HEK293 (cell line): ENCODE measurements at regions not wholly inside any gene's neighbourhood (a gene's known extent, or its start where the extent isn't known, plus 50 kb on each side); places are given as distances from the start of the nearest gene placed in this dataset.

Experiments used
- GFI1B ChIP-seq: fragments of 450-650 bp; formaldehyde crosslinking; IDR thresholded peaks from 2 replicates; pipeline ENCODE4 v1.5.1; 2016; ENCODE audit warnings: missing biosample characterization, missing genetic modification characterization
- HOXC10 ChIP-seq: sonication (generic); formaldehyde crosslinking; IDR thresholded peaks from 2 replicates; pipeline ENCODE4 v1.8.1; 2023; ENCODE audit warnings: mild to moderate bottlenecking, missing genetic modification reagents
- MYNN ChIP-seq: fragments of 450-650 bp; formaldehyde crosslinking; IDR thresholded peaks from 2 replicates; pipeline ENCODE4 v1.5.1; 2016; ENCODE audit warnings: missing biosample characterization, missing genetic modification characterization, borderline replicate concordance
- RBAK ChIP-seq: fragments of 450-650 bp; formaldehyde crosslinking; IDR thresholded peaks from 2 replicates; pipeline ENCODE4 v1.5.1; 2016; ENCODE audit warnings: missing biosample characterization, missing genetic modification characterization
- TCF7L2 ChIP-seq: IDR thresholded peaks from 2 replicates; pipeline ENCODE4 v1.6.1; 2011; ENCODE audit warnings: low read depth, mild to moderate bottlenecking, inconsistent platforms, low read length, moderate library complexity, borderline replicate concordance
- ZFP69B ChIP-seq: fragments of 450-650 bp; formaldehyde crosslinking; IDR thresholded peaks from 2 replicates; pipeline ENCODE4 v1.5.1; 2016; ENCODE audit warnings: missing biosample characterization, missing genetic modification characterization
- ZNF112 ChIP-seq: fragments of 450-650 bp; formaldehyde crosslinking; IDR thresholded peaks from 2 replicates; pipeline ENCODE4 v1.5.0; 2017; ENCODE audit warnings: missing biosample characterization, missing genetic modification characterization
- ZNF155 ChIP-seq: fragments of 450-650 bp; formaldehyde crosslinking; IDR thresholded peaks from 2 replicates; pipeline ENCODE4 v1.5.1; 2016; ENCODE audit warnings: missing biosample characterization, missing genetic modification characterization
- ZNF16 ChIP-seq: fragments of 450-650 bp; formaldehyde crosslinking; IDR thresholded peaks from 2 replicates; pipeline ENCODE4 v1.5.1; 2016; ENCODE audit warnings: low read depth, missing biosample characterization, missing genetic modification characterization
- ZNF221 ChIP-seq: fragments of 450-650 bp; formaldehyde crosslinking; IDR thresholded peaks from 2 replicates; pipeline ENCODE4 v1.5.1; 2017; ENCODE audit warnings: missing biosample characterization, missing genetic modification characterization, borderline replicate concordance
- ZNF266 ChIP-seq: fragments of 450-650 bp; formaldehyde crosslinking; IDR thresholded peaks from 2 replicates; pipeline ENCODE4 v1.5.1; 2016; ENCODE audit warnings: missing biosample characterization, missing genetic modification characterization, low read depth
- ZNF311 ChIP-seq: fragments of 450-650 bp; formaldehyde crosslinking; IDR thresholded peaks from 2 replicates; pipeline ENCODE4 v1.5.1; 2017; ENCODE audit warnings: missing biosample characterization, missing genetic modification characterization, borderline replicate concordance
- ZNF341 ChIP-seq: fragments of 450-650 bp; formaldehyde crosslinking; IDR thresholded peaks from 2 replicates; pipeline ENCODE4; 2016; ENCODE audit warnings: low read depth, missing biosample characterization, missing genetic modification characterization
- ZNF48 ChIP-seq: fragments of 450-650 bp; formaldehyde crosslinking; IDR thresholded peaks from 2 replicates; pipeline ENCODE4 v1.5.1; 2016; ENCODE audit warnings: missing biosample characterization, missing genetic modification characterization
- ZNF514 ChIP-seq: fragments of 450-650 bp; formaldehyde crosslinking; IDR thresholded peaks from 2 replicates; pipeline ENCODE4 v1.5.1; 2016; ENCODE audit warnings: missing biosample characterization, missing genetic modification characterization
- ZNF549 ChIP-seq: fragments of 450-650 bp; IDR thresholded peaks from 2 replicates; pipeline ENCODE4 v1.5.1; 2018; ENCODE audit warnings: missing biosample characterization, missing genetic modification characterization, mild to moderate bottlenecking, inconsistent platforms, moderate library complexity
- ZNF585B ChIP-seq: fragments of 450-650 bp; formaldehyde crosslinking; IDR thresholded peaks from 2 replicates; pipeline ENCODE4 v1.5.1; 2016; ENCODE audit warnings: missing biosample characterization, missing genetic modification characterization
- ZNF600 ChIP-seq: fragments of 450-650 bp; formaldehyde crosslinking; IDR thresholded peaks from 2 replicates; pipeline ENCODE4 v1.5.1; 2016; ENCODE audit warnings: missing biosample characterization, missing genetic modification characterization
- ZNF701 ChIP-seq: fragments of 450-650 bp; formaldehyde crosslinking; IDR thresholded peaks from 2 replicates; pipeline ENCODE4 v1.5.1; 2016; ENCODE audit warnings: missing biosample characterization, missing genetic modification characterization
- ZNF76 ChIP-seq: fragments of 450-650 bp; formaldehyde crosslinking; IDR thresholded peaks from 2 replicates; pipeline ENCODE4; 2016; ENCODE audit warnings: low read depth, missing biosample characterization, missing genetic modification characterization, borderline replicate concordance
- ZNF792 ChIP-seq: fragments of 450-650 bp; formaldehyde crosslinking; IDR thresholded peaks from 2 replicates; pipeline ENCODE4 v1.5.1; 2016; ENCODE audit warnings: missing biosample characterization, missing genetic modification characterization
- ZSCAN16 ChIP-seq: fragments of 450-650 bp; formaldehyde crosslinking; IDR thresholded peaks from 2 replicates; pipeline ENCODE4 v1.5.1; 2016; ENCODE audit warnings: missing biosample characterization, missing genetic modification characterization
- TF ChIP-seq, protein P1 (sequence below): fragments of 450-650 bp; formaldehyde crosslinking; IDR thresholded peaks from 2 replicates; pipeline ENCODE4 v1.5.0; 2017; ENCODE audit warnings: missing biosample characterization, missing genetic modification characterization, borderline replicate concordance
- TF ChIP-seq, protein P2 (sequence below): fragments of 450-650 bp; formaldehyde crosslinking; conservative IDR thresholded peaks from 2 replicates; pipeline ENCODE4 v1.5.1; 2016; ENCODE audit warnings: low read depth, missing biosample characterization, missing genetic modification characterization
- TF ChIP-seq, protein P3 (sequence below): fragments of 450-650 bp; formaldehyde crosslinking; IDR thresholded peaks from 2 replicates; pipeline ENCODE4 v1.5.1; 2016; ENCODE audit warnings: missing biosample characterization, missing genetic modification characterization
- TF ChIP-seq, protein P4 (sequence below): fragments of 450-650 bp; formaldehyde crosslinking; IDR thresholded peaks from 2 replicates; pipeline ENCODE4 v1.5.1; 2016; ENCODE audit warnings: missing biosample characterization, missing genetic modification characterization, low read depth
- TF ChIP-seq, protein P5 (sequence below): fragments of 450-650 bp; formaldehyde crosslinking; IDR thresholded peaks from 2 replicates; pipeline ENCODE4 v1.5.1; 2016; ENCODE audit warnings: missing biosample characterization, missing genetic modification characterization

DNA sequence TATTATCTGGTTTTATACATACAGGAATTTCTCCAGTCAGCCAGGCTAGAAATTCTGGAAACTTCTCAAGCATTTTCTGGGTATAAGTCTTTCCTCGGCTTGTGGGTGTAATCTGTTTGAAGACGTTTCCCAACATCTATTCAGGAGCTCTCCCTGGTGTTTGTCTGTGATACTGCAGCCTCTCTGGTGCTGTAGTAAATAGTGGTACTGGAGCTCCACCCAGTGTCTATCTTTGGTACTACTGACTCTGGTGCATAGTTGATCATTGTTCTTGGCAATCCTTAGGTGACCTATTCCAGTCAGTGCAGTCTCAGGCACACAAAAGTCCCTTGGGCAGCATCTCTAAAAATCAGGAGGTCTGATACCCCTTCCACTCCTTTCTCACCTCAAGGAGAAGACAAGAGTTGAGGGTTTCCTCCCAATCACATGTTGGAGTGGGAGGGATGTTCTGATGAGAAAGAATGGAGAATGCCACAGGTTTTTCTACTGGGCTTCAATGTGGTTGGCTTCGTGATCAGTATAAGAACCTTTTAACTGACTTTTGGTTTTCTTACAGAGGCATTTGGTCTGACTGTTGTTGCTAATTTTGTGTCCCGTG lies 115.5 kb downstream of the CYSLTR2 start (continued):
- no peak for TF ChIP-seq GFI1B (tag by site-specific recombination)
- TF ChIP-seq ZNF600 = no peak
- no peak for TF ChIP-seq TCF7L2
- TF ChIP-seq ZNF48 (tag by site-specific recombination) = no peak
- TF ChIP-seq ZNF155 (tag by site-specific recombination) = no peak
- TF ChIP-seq, protein P1, sequence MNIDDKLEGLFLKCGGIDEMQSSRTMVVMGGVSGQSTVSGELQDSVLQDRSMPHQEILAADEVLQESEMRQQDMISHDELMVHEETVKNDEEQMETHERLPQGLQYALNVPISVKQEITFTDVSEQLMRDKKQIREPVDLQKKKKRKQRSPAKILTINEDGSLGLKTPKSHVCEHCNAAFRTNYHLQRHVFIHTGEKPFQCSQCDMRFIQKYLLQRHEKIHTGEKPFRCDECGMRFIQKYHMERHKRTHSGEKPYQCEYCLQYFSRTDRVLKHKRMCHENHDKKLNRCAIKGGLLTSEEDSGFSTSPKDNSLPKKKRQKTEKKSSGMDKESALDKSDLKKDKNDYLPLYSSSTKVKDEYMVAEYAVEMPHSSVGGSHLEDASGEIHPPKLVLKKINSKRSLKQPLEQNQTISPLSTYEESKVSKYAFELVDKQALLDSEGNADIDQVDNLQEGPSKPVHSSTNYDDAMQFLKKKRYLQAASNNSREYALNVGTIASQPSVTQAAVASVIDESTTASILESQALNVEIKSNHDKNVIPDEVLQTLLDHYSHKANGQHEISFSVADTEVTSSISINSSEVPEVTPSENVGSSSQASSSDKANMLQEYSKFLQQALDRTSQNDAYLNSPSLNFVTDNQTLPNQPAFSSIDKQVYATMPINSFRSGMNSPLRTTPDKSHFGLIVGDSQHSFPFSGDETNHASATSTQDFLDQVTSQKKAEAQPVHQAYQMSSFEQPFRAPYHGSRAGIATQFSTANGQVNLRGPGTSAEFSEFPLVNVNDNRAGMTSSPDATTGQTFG (tag by site-specific recombination) = no peak
- no peak for TF ChIP-seq ZNF701
- no peak for TF ChIP-seq ZNF792 (tag by site-specific recombination)
- TF ChIP-seq RBAK = no peak
- TF ChIP-seq ZNF76 (tag by site-specific recombination) = 0 out of 2 replicates have a peak, but pooled peaks have one; percentile 17
- TF ChIP-seq, protein P2, sequence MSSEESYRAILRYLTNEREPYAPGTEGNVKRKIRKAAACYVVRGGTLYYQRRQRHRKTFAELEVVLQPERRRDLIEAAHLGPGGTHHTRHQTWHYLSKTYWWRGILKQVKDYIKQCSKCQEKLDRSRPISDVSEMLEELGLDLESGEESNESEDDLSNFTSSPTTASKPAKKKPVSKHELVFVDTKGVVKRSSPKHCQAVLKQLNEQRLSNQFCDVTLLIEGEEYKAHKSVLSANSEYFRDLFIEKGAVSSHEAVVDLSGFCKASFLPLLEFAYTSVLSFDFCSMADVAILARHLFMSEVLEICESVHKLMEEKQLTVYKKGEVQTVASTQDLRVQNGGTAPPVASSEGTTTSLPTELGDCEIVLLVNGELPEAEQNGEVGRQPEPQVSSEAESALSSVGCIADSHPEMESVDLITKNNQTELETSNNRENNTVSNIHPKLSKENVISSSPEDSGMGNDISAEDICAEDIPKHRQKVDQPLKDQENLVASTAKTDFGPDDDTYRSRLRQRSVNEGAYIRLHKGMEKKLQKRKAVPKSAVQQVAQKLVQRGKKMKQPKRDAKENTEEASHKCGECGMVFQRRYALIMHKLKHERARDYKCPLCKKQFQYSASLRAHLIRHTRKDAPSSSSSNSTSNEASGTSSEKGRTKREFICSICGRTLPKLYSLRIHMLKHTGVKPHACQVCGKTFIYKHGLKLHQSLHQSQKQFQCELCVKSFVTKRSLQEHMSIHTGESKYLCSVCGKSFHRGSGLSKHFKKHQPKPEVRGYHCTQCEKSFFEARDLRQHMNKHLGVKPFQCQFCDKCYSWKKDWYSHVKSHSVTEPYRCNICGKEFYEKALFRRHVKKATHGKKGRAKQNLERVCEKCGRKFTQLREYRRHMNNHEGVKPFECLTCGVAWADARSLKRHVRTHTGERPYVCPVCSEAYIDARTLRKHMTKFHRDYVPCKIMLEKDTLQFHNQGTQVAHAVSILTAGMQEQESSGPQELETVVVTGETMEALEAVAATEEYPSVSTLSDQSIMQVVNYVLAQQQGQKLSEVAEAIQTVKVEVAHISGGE (tag by site-specific recombination) = no peak
- TF ChIP-seq HOXC10 = no peak
- TF ChIP-seq, protein P3, sequence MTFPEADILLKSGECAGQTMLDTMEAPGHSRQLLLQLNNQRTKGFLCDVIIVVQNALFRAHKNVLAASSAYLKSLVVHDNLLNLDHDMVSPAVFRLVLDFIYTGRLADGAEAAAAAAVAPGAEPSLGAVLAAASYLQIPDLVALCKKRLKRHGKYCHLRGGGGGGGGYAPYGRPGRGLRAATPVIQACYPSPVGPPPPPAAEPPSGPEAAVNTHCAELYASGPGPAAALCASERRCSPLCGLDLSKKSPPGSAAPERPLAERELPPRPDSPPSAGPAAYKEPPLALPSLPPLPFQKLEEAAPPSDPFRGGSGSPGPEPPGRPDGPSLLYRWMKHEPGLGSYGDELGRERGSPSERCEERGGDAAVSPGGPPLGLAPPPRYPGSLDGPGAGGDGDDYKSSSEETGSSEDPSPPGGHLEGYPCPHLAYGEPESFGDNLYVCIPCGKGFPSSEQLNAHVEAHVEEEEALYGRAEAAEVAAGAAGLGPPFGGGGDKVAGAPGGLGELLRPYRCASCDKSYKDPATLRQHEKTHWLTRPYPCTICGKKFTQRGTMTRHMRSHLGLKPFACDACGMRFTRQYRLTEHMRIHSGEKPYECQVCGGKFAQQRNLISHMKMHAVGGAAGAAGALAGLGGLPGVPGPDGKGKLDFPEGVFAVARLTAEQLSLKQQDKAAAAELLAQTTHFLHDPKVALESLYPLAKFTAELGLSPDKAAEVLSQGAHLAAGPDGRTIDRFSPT = no peak
- TF ChIP-seq ZNF341 (tag by site-specific recombination) = no peak
- no peak for TF ChIP-seq ZNF221 (tag by site-specific recombination)
- no peak for TF ChIP-seq ZNF514 (tag by site-specific recombination)
- no peak for TF ChIP-seq ZNF585B (tag by site-specific recombination)
- no peak for TF ChIP-seq ZNF266
- TF ChIP-seq ZSCAN16 (tag by site-specific recombination) = no peak
- TF ChIP-seq, protein P4, sequence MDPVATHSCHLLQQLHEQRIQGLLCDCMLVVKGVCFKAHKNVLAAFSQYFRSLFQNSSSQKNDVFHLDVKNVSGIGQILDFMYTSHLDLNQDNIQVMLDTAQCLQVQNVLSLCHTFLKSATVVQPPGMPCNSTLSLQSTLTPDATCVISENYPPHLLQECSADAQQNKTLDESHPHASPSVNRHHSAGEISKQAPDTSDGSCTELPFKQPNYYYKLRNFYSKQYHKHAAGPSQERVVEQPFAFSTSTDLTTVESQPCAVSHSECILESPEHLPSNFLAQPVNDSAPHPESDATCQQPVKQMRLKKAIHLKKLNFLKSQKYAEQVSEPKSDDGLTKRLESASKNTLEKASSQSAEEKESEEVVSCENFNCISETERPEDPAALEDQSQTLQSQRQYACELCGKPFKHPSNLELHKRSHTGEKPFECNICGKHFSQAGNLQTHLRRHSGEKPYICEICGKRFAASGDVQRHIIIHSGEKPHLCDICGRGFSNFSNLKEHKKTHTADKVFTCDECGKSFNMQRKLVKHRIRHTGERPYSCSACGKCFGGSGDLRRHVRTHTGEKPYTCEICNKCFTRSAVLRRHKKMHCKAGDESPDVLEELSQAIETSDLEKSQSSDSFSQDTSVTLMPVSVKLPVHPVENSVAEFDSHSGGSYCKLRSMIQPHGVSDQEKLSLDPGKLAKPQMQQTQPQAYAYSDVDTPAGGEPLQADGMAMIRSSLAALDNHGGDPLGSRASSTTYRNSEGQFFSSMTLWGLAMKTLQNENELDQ (tag by site-specific recombination) = no peak
- TF ChIP-seq, protein P5, sequence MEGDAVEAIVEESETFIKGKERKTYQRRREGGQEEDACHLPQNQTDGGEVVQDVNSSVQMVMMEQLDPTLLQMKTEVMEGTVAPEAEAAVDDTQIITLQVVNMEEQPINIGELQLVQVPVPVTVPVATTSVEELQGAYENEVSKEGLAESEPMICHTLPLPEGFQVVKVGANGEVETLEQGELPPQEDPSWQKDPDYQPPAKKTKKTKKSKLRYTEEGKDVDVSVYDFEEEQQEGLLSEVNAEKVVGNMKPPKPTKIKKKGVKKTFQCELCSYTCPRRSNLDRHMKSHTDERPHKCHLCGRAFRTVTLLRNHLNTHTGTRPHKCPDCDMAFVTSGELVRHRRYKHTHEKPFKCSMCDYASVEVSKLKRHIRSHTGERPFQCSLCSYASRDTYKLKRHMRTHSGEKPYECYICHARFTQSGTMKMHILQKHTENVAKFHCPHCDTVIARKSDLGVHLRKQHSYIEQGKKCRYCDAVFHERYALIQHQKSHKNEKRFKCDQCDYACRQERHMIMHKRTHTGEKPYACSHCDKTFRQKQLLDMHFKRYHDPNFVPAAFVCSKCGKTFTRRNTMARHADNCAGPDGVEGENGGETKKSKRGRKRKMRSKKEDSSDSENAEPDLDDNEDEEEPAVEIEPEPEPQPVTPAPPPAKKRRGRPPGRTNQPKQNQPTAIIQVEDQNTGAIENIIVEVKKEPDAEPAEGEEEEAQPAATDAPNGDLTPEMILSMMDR (tag by site-specific recombination) = peak; percentile 86
- no peak for TF ChIP-seq ZNF311
- TF ChIP-seq MYNN (tag by site-specific recombination) = no peak
- no peak for TF ChIP-seq ZNF112
- no peak for TF ChIP-seq ZNF549 (tag by site-specific recombination)
- TF ChIP-seq ZFP69B (tag by site-specific recombination) = peak; percentile 55; the same call in 1 of the 2 replicates
- no peak for TF ChIP-seq ZNF16 (tag by site-specific recombination)
